DND-41 (cell line): ENCODE measurements at regions not wholly inside any gene's neighbourhood (a gene's known extent, or its start where the extent isn't known, plus 50 kb on each side); places are given as distances from the start of the nearest gene placed in this dataset.

ENCODE experiments used
- ATAC-seq: fragments of 200-7000 bp; cut with Tn5 transposase; 3 replicates; pipeline ENCODE4 v1.9.1; 2021; ENCODE audit warnings: low read depth; ENCODE audit not compliant: insufficient read depth
- DNase-seq: peaks from one replicate; pipeline ENCODE4 v3.0.0-alpha.2; 2020
- H2AFZ ChIP-seq: 2 replicates; pipeline ENCODE4 v1.6.0; 2012; ENCODE audit warnings: low read depth, low read length
- H3K27ac ChIP-seq: 2 replicates; pipeline ENCODE4 v1.5.1; 2012; ENCODE audit warnings: low read length, inconsistent platforms
- H3K27me3 ChIP-seq: fragments of 200-600 bp; sonication (generic); 2 replicates; pipeline ENCODE4 v1.6.0; 2012; ENCODE audit warnings: low read length, mild to moderate bottlenecking, inconsistent platforms; ENCODE audit not compliant: insufficient read depth, poor library complexity
- H3K36me3 ChIP-seq: 2 replicates; pipeline ENCODE4 v1.5.1; 2012; ENCODE audit warnings: low read length, inconsistent platforms; ENCODE audit not compliant: insufficient read depth
- H3K4me1 ChIP-seq: 2 replicates; pipeline ENCODE4 v1.5.1; 2012; ENCODE audit warnings: mild to moderate bottlenecking, low read length; ENCODE audit not compliant: insufficient read depth
- H3K4me2 ChIP-seq: 2 replicates; pipeline ENCODE4 v1.6.0; 2012; ENCODE audit warnings: mild to moderate bottlenecking, moderate library complexity, low read length, inconsistent platforms; ENCODE audit not compliant: insufficient read depth
- H3K4me3 ChIP-seq, 2 experiments: fragments of 200-600 bp in 1 of 2; shearing (Covaris generic) in 1 of 2; 2 replicates each; pipeline ENCODE4 v1.5.1; 2012 to 2016; ENCODE audit warnings: inconsistent platforms in 2 of 2, low read length in 2 of 2, mild to moderate bottlenecking in 2 of 2, low read depth in 1 of 2, moderate library complexity in 1 of 2
- H3K79me2 ChIP-seq: 2 replicates; pipeline ENCODE4 v1.6.0; 2012; ENCODE audit warnings: low read length, inconsistent platforms; ENCODE audit not compliant: insufficient read depth
- H3K9ac ChIP-seq: 2 replicates; pipeline ENCODE4 v1.6.0; 2012; ENCODE audit warnings: low read depth, mild to moderate bottlenecking, inconsistent platforms, low read length, moderate library complexity
- H3K9me3 ChIP-seq: 2 replicates; pipeline ENCODE4 v1.5.1; 2012; ENCODE audit warnings: low read length, moderate library complexity, mild to moderate bottlenecking, inconsistent platforms; ENCODE audit not compliant: insufficient read depth, severe bottlenecking
- H4K20me1 ChIP-seq: 2 replicates; pipeline ENCODE4 v1.6.0; 2012; ENCODE audit warnings: low read length; ENCODE audit not compliant: insufficient read depth
- CTCF ChIP-seq: IDR thresholded peaks from 2 replicates; pipeline ENCODE4 v1.5.1; 2012; ENCODE audit warnings: borderline replicate concordance, low read length, moderate library complexity, mild to moderate bottlenecking; ENCODE audit not compliant: poor library complexity, severe bottlenecking; ENCODE audit errors: extremely low read depth
- EZH2 ChIP-seq: IDR thresholded peaks from 3 replicates; pipeline ENCODE4 v1.6.1; 2012; ENCODE audit warnings: borderline replicate concordance, low read depth, mild to moderate bottlenecking, moderate library complexity, low read length, inconsistent platforms; ENCODE audit not compliant: severe bottlenecking

- TF ChIP-seq EZH2: no peak
- TF ChIP-seq CTCF: no peak
- H2AFZ ChIP-seq: no peak overlapping the region
- ATAC-seq: no peak
Observed at GRCh38 chr5:143934821-143935220, 122.9 kb downstream of the HMHB1 start.

GRCh38 chr5:143938230-143938629 is 126.3 kb downstream of the HMHB1 start:
- H3K4me1 ChIP-seq: no peaks in the 10 kb centered on the region
- H4K20me1 ChIP-seq: no peaks in the 10 kb centered on the region
- H3K4me2 ChIP-seq: no peak overlapping the region
- no peak for ATAC-seq
- no peaks in the 10 kb centered on the region for H3K9me3 ChIP-seq
- H3K27me3 ChIP-seq: no peaks in the 10 kb centered on the region
- no peak for DNase-seq
- no peaks in the 10 kb centered on the region for H3K36me3 ChIP-seq
- TF ChIP-seq EZH2: no peak
- no peak for TF ChIP-seq CTCF
- no peaks in the 10 kb centered on the region for H3K79me2 ChIP-seq
- H2AFZ ChIP-seq: no peak overlapping the region
- H3K27ac ChIP-seq: no peak overlapping the region
- H3K9ac ChIP-seq: no peak overlapping the region
- H3K4me3 ChIP-seq: no peak overlapping the region

More at GRCh38 chr5:143934821-143935220, 122.9 kb downstream of the HMHB1 start:
- Histone ChIP-seq H3K4me1 (no peaks in the 10 kb centered on the region), H3K4me2 (no peak overlapping the region), H3K27me3 (no peaks in the 10 kb centered on the region), H3K36me3 (no peaks in the 10 kb centered on the region), H3K9me3 (no peaks in the 10 kb centered on the region), H3K79me2 (no peaks in the 10 kb centered on the region), H4K20me1 (no peaks in the 10 kb centered on the region), H3K27ac (no peak overlapping the region), H3K4me3 (no peak overlapping the region), H3K9ac (no peak overlapping the region)
- no peak for DNase-seq

- H3K27ac ChIP-seq: no peak overlapping the region
- no peak overlapping the region for H3K9ac ChIP-seq
- no peak overlapping the region for H3K4me2 ChIP-seq
- H3K4me1 ChIP-seq: no peaks in the 10 kb centered on the region
- H3K36me3 ChIP-seq: no peaks in the 10 kb centered on the region
- no peak for DNase-seq
- no peak for ATAC-seq
- H3K79me2 ChIP-seq: no peaks in the 10 kb centered on the region
- no peaks in the 10 kb centered on the region for H4K20me1 ChIP-seq
- H3K4me3 ChIP-seq: no peak overlapping the region
- no peak for TF ChIP-seq EZH2
- no peak for TF ChIP-seq CTCF
- H3K27me3 ChIP-seq: no peaks in the 10 kb centered on the region
- H3K9me3 ChIP-seq: peaks cover 6% of the 10 kb centered on the region
- no peak overlapping the region for H2AFZ ChIP-seq
Observed at GRCh38 chr5:143946837-143947236, 134.9 kb downstream of the HMHB1 start.

GRCh38 chr5:143947313-143947712 is 135.4 kb downstream of the HMHB1 start:
- no peaks in the 10 kb centered on the region for H3K4me1 ChIP-seq
- no peaks in the 10 kb centered on the region for H3K79me2 ChIP-seq
- no peak overlapping the region for H3K9ac ChIP-seq
- H3K4me2 ChIP-seq: no peak overlapping the region
- H4K20me1 ChIP-seq: no peaks in the 10 kb centered on the region
- no peaks in the 10 kb centered on the region for H3K27me3 ChIP-seq
- no peak overlapping the region for H3K27ac ChIP-seq
- no peak overlapping the region for H2AFZ ChIP-seq
- no peak for DNase-seq
- H3K9me3 ChIP-seq: peaks cover 6% of the 10 kb centered on the region
- TF ChIP-seq CTCF: no peak
- H3K36me3 ChIP-seq: no peaks in the 10 kb centered on the region
- H3K4me3 ChIP-seq: no peak overlapping the region
- ATAC-seq: no peak
